ENCODE measurements at regions not wholly inside any gene's neighbourhood (a gene's known extent, or its start where the extent isn't known, plus 50 kb on each side); places are given as distances from the start of the nearest gene placed in this dataset.

DNA sequence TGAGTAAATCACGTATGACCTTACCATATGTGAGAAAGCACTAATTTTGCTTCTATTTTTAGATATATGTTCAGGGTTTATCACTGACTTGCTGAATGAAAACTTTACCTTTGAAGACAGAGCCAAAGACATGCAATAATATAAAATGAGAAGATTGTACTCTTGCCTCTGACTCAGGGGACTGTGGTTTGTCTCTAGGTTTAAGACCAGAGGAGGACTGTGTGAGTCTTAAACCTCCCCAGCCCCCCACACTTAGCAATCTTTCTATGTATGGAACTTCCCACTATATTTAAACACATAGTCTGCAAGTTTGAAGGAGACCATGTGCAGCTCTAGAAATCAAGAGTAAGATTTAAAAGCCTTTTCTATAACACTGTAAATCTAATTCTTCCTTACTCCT is 368.7 kb upstream of the FAM241A start:
- TF ChIP-seq, protein P1, sequence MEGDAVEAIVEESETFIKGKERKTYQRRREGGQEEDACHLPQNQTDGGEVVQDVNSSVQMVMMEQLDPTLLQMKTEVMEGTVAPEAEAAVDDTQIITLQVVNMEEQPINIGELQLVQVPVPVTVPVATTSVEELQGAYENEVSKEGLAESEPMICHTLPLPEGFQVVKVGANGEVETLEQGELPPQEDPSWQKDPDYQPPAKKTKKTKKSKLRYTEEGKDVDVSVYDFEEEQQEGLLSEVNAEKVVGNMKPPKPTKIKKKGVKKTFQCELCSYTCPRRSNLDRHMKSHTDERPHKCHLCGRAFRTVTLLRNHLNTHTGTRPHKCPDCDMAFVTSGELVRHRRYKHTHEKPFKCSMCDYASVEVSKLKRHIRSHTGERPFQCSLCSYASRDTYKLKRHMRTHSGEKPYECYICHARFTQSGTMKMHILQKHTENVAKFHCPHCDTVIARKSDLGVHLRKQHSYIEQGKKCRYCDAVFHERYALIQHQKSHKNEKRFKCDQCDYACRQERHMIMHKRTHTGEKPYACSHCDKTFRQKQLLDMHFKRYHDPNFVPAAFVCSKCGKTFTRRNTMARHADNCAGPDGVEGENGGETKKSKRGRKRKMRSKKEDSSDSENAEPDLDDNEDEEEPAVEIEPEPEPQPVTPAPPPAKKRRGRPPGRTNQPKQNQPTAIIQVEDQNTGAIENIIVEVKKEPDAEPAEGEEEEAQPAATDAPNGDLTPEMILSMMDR (optimal IDR thresholded peaks at IDR 0.05 in 1 of 3, IDR thresholded peaks at IDR 0.05 in 1 of 3, conservative IDR thresholded peaks at IDR 0.05 in 1 of 3; ENCODE audit: extremely low read depth in 1 of 3, insufficient read depth in 2 of 3, low read length in 3 of 3) = no peak
- no peak for TF ChIP-seq EZH2 (IDR thresholded peaks at IDR 0.05; ENCODE audit: low read length)

Data from keratinocyte (primary cell).